ENCODE measurements at regions not wholly inside any gene's neighbourhood (a gene's known extent, or its start where the extent isn't known, plus 50 kb on each side); places are given as distances from the start of the nearest gene placed in this dataset.

DNA sequence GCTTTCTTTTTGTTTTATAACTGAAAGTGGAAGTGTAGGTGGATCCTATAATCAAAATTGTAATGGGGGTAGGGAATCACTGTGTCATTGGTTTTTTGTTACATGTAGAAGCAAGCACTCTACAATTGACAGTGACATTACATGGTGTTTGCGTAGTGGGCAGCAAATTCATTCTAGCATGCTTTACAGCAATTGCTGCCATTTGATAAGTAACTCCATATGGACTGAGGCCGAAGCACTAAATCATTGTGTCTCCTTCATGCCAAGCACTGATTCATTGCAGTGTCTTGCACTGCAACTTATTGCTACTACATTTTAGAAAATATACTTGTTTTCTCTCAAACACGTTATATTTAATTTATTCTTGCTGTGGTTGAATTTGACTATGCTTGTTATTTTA is 933.9 kb downstream of the NSUN3 start:
- H3K9me3 ChIP-seq, result no peaks in the 10 kb centered on the region
- DNase-seq, result no peak

DNA sequence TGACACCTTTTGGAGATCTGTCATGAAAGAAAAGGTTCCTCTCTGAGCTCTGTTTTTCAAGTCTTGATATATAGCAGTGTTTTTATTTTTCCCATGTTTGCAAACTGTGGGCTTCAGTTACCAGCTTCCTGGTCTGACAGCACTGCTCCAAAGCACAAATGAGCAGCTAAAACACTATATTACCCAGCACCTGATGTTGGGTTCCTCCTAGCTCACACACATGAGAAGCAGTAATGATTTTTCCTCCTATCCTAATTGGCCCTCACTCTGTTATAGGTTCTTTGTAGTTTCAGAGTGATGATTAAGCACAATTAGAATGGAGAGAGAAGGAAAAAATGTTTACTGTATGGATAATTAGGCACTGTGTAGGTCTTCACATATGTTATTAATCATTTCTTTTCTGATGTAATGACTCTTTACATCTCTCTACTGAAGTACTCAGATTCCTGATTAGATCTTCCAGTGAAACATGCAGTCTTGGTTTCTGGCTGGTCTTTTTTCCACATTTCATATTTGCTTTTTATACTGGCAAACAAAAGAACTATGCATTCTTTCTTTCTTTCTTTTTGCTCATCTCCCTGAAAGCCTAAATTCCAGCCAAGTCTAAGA is 939.7 kb downstream of the NSUN3 start:
- DNase-seq (no peak), ATAC-seq (no peak)
- H3K4me3 ChIP-seq, result no peak overlapping the region

More for the DNA sequence above, 933.9 kb downstream of the NSUN3 start:
- intact Hi-C loops (cut with DNase I), result no loop called here
- Histone ChIP-seq H3K27ac (no peak overlapping the region), H3K27me3 (no peaks in the 10 kb centered on the region), H3K4me3 (no peak overlapping the region), H3K4me1 (no peaks in the 10 kb centered on the region), H3K36me3 (replicated peaks in 1 of 2; ENCODE audit: insufficient read depth in 1 of 2, low read depth in 2 of 2) (no peaks in the 10 kb centered on the region)
- 82 to 85% methylated on average over 3 of the region's 3 CpGs for WGBS, 2 donors
- TF ChIP-seq, protein P1, sequence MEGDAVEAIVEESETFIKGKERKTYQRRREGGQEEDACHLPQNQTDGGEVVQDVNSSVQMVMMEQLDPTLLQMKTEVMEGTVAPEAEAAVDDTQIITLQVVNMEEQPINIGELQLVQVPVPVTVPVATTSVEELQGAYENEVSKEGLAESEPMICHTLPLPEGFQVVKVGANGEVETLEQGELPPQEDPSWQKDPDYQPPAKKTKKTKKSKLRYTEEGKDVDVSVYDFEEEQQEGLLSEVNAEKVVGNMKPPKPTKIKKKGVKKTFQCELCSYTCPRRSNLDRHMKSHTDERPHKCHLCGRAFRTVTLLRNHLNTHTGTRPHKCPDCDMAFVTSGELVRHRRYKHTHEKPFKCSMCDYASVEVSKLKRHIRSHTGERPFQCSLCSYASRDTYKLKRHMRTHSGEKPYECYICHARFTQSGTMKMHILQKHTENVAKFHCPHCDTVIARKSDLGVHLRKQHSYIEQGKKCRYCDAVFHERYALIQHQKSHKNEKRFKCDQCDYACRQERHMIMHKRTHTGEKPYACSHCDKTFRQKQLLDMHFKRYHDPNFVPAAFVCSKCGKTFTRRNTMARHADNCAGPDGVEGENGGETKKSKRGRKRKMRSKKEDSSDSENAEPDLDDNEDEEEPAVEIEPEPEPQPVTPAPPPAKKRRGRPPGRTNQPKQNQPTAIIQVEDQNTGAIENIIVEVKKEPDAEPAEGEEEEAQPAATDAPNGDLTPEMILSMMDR (IDR thresholded peaks at IDR 0.05), result no peak
- TF ChIP-seq POLR2A (IDR thresholded peaks at IDR 0.05), result no peak
- ATAC-seq, result no peak

DNA sequence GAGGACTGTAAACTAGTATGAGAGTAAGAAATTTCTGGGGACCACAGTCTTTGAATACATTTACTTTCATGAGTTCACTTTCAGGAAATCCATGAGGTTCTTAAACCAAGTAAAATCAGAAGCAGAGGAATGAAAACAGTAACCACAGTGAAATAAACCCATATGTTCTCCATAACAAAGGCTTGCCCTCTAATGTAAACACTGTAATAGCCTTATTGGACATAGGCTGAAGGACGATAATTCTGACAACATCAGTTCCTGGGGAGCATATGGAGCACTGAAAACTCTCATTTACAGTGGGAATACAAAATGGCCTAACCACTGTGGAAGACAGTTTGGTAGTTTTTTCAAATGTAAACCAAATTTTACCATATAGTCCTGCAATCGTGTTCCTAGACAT is 965.8 kb downstream of the NSUN3 start:
- 75 to 86% methylated on average over 2 of the region's 2 CpGs for WGBS, 2 donors
- no peaks in the 10 kb centered on the region for H3K27me3 ChIP-seq
- intact Hi-C loops (cut with DNase I), result no loop called here
- DNase-seq (no peak), ATAC-seq (no peak)
- no peak for TF ChIP-seq POLR2A (IDR thresholded peaks at IDR 0.05)
- TF ChIP-seq, protein P1 (IDR thresholded peaks at IDR 0.05), result no peak
- H3K4me3 ChIP-seq, result no peak overlapping the region
- H3K27ac ChIP-seq, result no peak overlapping the region
- H3K36me3 ChIP-seq (replicated peaks in 1 of 2; ENCODE audit: insufficient read depth in 1 of 2, low read depth in 2 of 2), result no peaks in the 10 kb centered on the region
- H3K9me3 ChIP-seq, result no peaks in the 10 kb centered on the region
- no peaks in the 10 kb centered on the region for H3K4me1 ChIP-seq

More for the DNA sequence above, 939.7 kb downstream of the NSUN3 start:
- Histone ChIP-seq H3K36me3 (replicated peaks in 1 of 2; ENCODE audit: insufficient read depth in 1 of 2, low read depth in 2 of 2) (no peaks in the 10 kb centered on the region), H3K27me3 (no peaks in the 10 kb centered on the region), H3K27ac (no peak overlapping the region), H3K9me3 (no peaks in the 10 kb centered on the region), H3K4me1 (no peaks in the 10 kb centered on the region)
- intact Hi-C loops (cut with DNase I), result no loop called here
- TF ChIP-seq, protein P1 (IDR thresholded peaks at IDR 0.05), result no peak
- no peak for TF ChIP-seq POLR2A (IDR thresholded peaks at IDR 0.05)

DNA sequence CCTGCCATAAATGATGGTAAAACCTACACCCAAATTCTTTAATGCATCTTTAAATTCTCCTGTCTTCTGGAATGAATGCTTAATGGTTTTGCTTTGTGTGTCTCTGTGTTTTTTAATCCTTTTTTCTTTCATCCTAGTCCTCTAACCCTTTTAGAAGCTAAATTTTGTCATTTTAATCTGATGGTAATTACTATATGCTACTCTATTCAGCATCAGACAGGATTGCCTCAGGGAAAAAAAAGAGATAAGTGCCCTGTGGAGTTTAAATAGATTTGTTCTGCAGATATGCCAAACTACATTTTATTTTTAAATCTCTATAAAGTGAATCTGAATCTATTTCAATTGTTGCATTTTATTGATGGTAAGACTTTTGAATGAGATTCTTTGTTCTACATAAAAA is 966.8 kb downstream of the NSUN3 start:
- Histone ChIP-seq H3K9me3 (no peaks in the 10 kb centered on the region), H3K27ac (no peak overlapping the region), H3K4me1 (no peaks in the 10 kb centered on the region), H3K4me3 (no peak overlapping the region), H3K27me3 (no peaks in the 10 kb centered on the region), H3K36me3 (replicated peaks in 1 of 2; ENCODE audit: insufficient read depth in 1 of 2, low read depth in 2 of 2) (no peaks in the 10 kb centered on the region)
- DNase-seq (no peak), ATAC-seq (no peak)
- TF ChIP-seq, protein P1 (IDR thresholded peaks at IDR 0.05), result no peak
- TF ChIP-seq POLR2A (IDR thresholded peaks at IDR 0.05), result no peak
- intact Hi-C loops (cut with DNase I), result no loop called here

DNA sequence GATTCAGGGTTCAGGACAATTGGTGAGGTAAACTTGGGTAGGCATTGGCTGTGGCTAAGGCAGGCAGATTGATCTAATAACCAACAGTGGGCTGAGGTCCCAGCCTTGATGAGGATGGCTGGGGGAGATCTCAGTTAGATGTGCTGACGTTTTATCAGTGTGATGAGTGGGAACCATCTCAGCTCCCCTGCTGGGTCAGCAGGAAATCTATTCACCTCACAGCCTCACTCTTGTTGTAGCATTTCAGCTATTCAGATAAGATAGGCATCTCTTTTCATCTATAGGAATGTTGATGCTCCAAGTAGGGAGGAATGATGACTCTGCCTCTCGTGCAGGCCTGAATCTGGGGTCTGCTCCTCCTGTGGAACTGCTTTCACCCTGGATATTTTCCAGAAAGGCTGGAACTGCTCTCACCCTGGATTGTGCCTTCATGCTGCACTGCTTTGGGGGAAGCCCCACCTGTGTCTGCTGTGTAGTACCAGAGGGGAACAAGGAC is 973.7 kb downstream of the NSUN3 start:
- TF ChIP-seq POLR2A (IDR thresholded peaks at IDR 0.05), result no peak
- TF ChIP-seq, protein P1 (IDR thresholded peaks at IDR 0.05), result no peak
- Histone ChIP-seq H3K4me1 (no peaks in the 10 kb centered on the region), H3K9me3 (no peaks in the 10 kb centered on the region), H3K36me3 (replicated peaks in 1 of 2; ENCODE audit: insufficient read depth in 1 of 2, low read depth in 2 of 2) (no peaks in the 10 kb centered on the region), H3K27me3 (no peaks in the 10 kb centered on the region), H3K4me3 (no peak overlapping the region), H3K27ac (no peak overlapping the region)
- WGBS, 2 donors, result 19 to 21% methylated on average over 2 of the region's 2 CpGs
- no peak for ATAC-seq
- intact Hi-C loops (cut with DNase I), result no loop called here
- DNase-seq, result no peak

Data from body of pancreas (tissue), 4 donors.